BJ (cell line): ENCODE measurements at regions not wholly inside any gene's neighbourhood (a gene's known extent, or its start where the extent isn't known, plus 50 kb on each side); places are given as distances from the start of the nearest gene placed in this dataset.

Experiments used
- CTCF ChIA-PET: fragments of 350-600 bp; formaldehyde crosslinking; extraction: SDS; loops from one replicate; lab custom pipeline; 2021; ENCODE audit warnings: antibody characterized with exemption, inconsistent platforms; lab: Yijun Ruan, JAX
- POLR2A ChIA-PET: fragments of 300-600 bp; sonication (Branson Sonifier 250); formaldehyde crosslinking; extraction: SDS; loops from one replicate; lab custom pipeline; 2021; ENCODE audit warnings: antibody characterized with exemption; lab: Charles Lee
- DNase-seq: peaks from one replicate; pipeline ENCODE4 v3.0.0-alpha.2; 2011; ENCODE audit warnings: low read depth
- H3K27me3 ChIP-seq: 2 replicates; pipeline ENCODE4 v1.6.0; 2011; ENCODE audit warnings: low read length; ENCODE audit not compliant: control insufficient read depth, insufficient read depth
- H3K36me3 ChIP-seq: 2 replicates; pipeline ENCODE4 v1.5.1; 2011; ENCODE audit warnings: low read length; ENCODE audit not compliant: control insufficient read depth, insufficient read depth
- H3K4me3 ChIP-seq: 2 replicates; pipeline ENCODE4 v1.5.1; 2011; ENCODE audit warnings: low read depth, mild to moderate bottlenecking, control low read depth, low read length
- TF ChIP-seq, protein P1 (sequence below): IDR thresholded peaks from 2 replicates; pipeline ENCODE4 v1.5.1; 2011; ENCODE audit warnings: low read depth, mild to moderate bottlenecking, control low read depth, inconsistent platforms, low read length, moderate library complexity; ENCODE audit not compliant: insufficient read depth

DNA sequence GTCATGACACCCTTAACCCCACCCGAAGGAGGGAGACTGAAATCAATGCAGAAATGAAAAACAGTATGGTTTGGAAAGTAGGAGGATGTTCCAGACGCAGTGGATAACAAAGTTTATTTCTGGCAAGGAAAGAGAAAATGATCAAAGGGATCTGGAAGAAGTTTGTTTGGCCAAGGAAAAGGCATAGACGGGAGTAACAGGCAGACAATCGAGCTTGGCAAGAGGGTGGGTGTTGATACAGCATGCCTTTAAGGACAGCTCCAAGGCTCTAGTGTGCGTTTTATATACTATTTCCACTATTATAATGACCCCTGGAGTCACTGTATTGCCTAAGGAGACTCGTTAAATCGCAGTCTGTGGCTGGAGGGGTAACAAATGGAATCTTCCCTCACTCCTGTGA is 303.7 kb upstream of the RUNX1 start:
- TF ChIP-seq, protein P1, sequence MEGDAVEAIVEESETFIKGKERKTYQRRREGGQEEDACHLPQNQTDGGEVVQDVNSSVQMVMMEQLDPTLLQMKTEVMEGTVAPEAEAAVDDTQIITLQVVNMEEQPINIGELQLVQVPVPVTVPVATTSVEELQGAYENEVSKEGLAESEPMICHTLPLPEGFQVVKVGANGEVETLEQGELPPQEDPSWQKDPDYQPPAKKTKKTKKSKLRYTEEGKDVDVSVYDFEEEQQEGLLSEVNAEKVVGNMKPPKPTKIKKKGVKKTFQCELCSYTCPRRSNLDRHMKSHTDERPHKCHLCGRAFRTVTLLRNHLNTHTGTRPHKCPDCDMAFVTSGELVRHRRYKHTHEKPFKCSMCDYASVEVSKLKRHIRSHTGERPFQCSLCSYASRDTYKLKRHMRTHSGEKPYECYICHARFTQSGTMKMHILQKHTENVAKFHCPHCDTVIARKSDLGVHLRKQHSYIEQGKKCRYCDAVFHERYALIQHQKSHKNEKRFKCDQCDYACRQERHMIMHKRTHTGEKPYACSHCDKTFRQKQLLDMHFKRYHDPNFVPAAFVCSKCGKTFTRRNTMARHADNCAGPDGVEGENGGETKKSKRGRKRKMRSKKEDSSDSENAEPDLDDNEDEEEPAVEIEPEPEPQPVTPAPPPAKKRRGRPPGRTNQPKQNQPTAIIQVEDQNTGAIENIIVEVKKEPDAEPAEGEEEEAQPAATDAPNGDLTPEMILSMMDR = no peak
- DNase-seq = no peak
- POLR2A ChIA-PET = no interaction called here
- Histone ChIP-seq H3K4me3 (no peak overlapping the region), H3K36me3 (no peaks in the 10 kb centered on the region), H3K27me3 (no peaks in the 10 kb centered on the region)
- CTCF ChIA-PET = interaction anchor here (1.9 kb wide), 1 partner anchor 12 kb away, joined by 5 read pairs; no protein-coding TSS in a partner anchor

- Histone ChIP-seq H3K36me3 (no peaks in the 10 kb centered on the region), H3K27me3 (no peaks in the 10 kb centered on the region), H3K4me3 (no peak overlapping the region)
- DNase-seq = no peak
- ChIA-PET CTCF (interaction anchor here (0.6 to 1.9 kb wide), 3 partner anchors 13 to 348 kb away, joined by 3 to 5 read pairs (median 5); no protein-coding TSS in a partner anchor), POLR2A (interaction anchor here (0.6 kb wide), 1 partner anchor 305 kb away, joined by 3 read pairs; no protein-coding TSS in a partner anchor)
- TF ChIP-seq, protein P1 = no peak
These were observed 303.1 kb upstream of the RUNX1 start for GRCh38 chr21:35352066-35352770.

- H3K36me3 ChIP-seq = no peaks in the 10 kb centered on the region
- ChIA-PET POLR2A (interaction anchor here (0.6 kb wide), 2 partner anchors 304 to 443 kb away, joined by 3 read pairs; no protein-coding TSS in a partner anchor), CTCF (interaction anchor here (0.6 to 1.9 kb wide), 3 partner anchors 10 to 71 kb away, joined by 4 to 5 read pairs (median 4); no protein-coding TSS in a partner anchor)
- H3K4me3 ChIP-seq = no peak overlapping the region
- DNase-seq = no peak
- H3K27me3 ChIP-seq = no peaks in the 10 kb centered on the region
- TF ChIP-seq, protein P1 = no peak
These were observed 302.3 kb upstream of the RUNX1 start for GRCh38 chr21:35351434-35351833.

GRCh38 chr21:35350965-35351364 is 301.9 kb upstream of the RUNX1 start:
- TF ChIP-seq, protein P1 = no peak
- ChIA-PET CTCF (interaction anchor here (0.6 to 1.3 kb wide), 3 partner anchors 10 to 304 kb away, joined by 4 to 5 read pairs (median 4); no protein-coding TSS in a partner anchor), POLR2A (interaction anchor here (0.6 kb wide), 1 partner anchor 443 kb away, joined by 3 read pairs; no protein-coding TSS in a partner anchor)
- no peak overlapping the region for H3K4me3 ChIP-seq
- no peaks in the 10 kb centered on the region for H3K27me3 ChIP-seq
- DNase-seq = no peak
- H3K36me3 ChIP-seq = no peaks in the 10 kb centered on the region

DNA sequence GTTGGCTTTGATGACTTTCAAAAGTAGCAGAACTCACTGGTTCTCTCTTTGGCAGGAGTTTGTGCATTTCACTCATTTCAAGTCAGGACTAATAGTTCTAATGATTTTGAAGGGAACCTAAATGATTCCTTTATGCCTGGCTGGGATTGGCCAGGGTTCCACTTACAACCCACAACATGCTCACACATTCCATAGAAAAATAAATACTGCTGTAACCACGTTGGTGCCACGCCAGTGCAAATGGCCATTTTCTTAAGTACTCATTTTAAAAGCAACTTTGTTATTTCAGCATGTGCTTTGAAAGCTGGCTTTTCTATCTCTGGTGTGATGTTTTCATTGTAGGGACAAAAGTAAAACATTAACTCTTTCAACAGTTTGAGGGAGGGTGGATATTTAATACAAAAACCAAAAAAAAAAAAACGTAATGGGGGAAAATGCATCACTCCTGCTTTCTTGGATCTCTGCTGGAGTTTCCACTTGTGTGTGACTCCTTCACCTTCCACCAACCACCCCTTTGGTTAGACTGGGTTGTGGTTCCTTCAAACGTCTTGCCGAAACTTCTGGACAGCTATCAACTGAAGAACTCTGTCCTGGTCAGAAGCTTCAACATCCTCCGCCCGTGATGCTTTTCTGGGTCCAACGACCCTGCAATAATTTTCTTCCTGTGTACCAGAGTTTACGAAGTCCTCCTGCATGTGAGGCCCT is 300.4 kb upstream of the RUNX1 start:
- POLR2A ChIA-PET = no interaction called here
- Histone ChIP-seq H3K36me3 (no peaks in the 10 kb centered on the region), H3K4me3 (no peak overlapping the region), H3K27me3 (no peaks in the 10 kb centered on the region)
- peak; percentile 13 for DNase-seq
- CTCF ChIA-PET = no interaction called here
- TF ChIP-seq, protein P1 = no peak
